ENCODE measurements at regions not wholly inside any gene's neighbourhood (a gene's known extent, or its start where the extent isn't known, plus 50 kb on each side); places are given as distances from the start of the nearest gene placed in this dataset.
A peak's percentile ranks its signal among the peaks of the same experiment; 100 is the strongest.

DNA sequence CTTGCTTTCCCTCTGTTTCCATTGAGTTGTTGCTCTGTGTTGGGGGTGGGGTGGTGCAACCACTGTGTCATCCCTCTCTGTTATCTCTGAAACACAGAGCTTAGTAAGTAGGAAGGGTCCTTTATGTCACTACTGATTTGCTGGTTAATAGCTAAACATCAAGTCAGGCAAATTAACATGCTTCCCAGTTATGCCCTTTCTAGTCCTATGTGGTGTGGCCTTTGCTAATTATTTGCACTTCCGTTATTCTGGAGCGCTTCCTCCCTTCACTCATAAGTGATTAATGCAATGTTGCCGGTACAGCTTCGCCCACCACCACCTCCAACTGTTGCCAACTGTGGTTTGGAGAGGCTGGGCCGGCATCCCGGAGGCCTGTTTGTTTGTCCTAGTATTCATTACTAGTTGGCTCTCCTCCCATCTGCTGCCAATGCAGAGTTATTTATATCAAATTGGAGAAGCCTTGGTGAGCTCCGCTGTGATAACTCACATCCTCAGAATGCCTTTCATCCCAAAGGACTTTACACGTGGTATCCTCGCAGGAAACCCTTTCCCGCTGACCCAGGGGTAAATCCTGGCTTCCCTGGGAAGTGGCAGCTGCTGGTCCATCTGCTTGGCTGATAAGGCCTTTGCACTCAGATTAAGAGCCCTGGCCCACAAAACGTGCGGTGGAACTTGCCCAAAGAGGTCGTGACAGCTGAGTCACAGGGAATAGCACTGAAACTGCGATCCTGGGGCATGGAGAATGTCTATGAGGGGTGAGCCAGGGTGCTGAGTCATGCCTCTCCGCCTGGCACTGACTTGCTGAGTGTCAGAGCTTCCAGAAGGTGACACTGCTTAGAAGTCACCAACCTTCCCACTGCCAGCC lies 72.0 kb upstream of the ZCCHC2 start:
- Histone ChIP-seq H3K9me3 (ENCODE audit: insufficient read depth in 2 of 2, low read depth in 1 of 2, low read length in 1 of 2) (no peaks in the 10 kb centered on the region), H4K91ac (replicated peaks; ENCODE audit: insufficient read length, low read length) (no peak overlapping the region), H3K36me3 (ENCODE audit: control insufficient read depth in 2 of 4, insufficient read depth in 4 of 4, low read length in 3 of 4) (no peaks in the 10 kb centered on the region), H2BK5ac (ENCODE audit: low read depth, low read length) (peak overlapping the region; percentile 26; the same call in 1 of the 2 replicates), H2BK15ac (ENCODE audit: low read length) (no peak overlapping the region; the same call in 1 of the 2 replicates), H2BK20ac (ENCODE audit: low read length) (peak overlapping the region; percentile 34; the same call in 1 of the 2 replicates), H2AK5ac (ENCODE audit: low read depth, low read length) (no peak overlapping the region), H3K9ac (replicated peaks in 1 of 4; ENCODE audit: extremely low read depth in 1 of 4, low read depth in 3 of 4, low read length in 3 of 4) (no peak overlapping the region), H3K23ac (ENCODE audit: insufficient read length) (no peak overlapping the region), H3K4me2 (ENCODE audit: insufficient read depth in 1 of 2, low read depth in 2 of 2, low read length in 2 of 2) (no peak overlapping the region), H3K18ac (ENCODE audit: extremely low read depth, low read length) (no peak overlapping the region), H3K27me3 (replicated peaks in 1 of 4; ENCODE audit: control insufficient read depth in 3 of 4, extremely low read depth in 1 of 4, insufficient read depth in 3 of 4, low read length in 3 of 4) (no peaks in the 10 kb centered on the region), H2BK120ac (replicated peaks; ENCODE audit: low read depth, low read length) (no peak overlapping the region), H3K4me3 (ENCODE audit: extremely low read depth in 1 of 4, insufficient read depth in 2 of 4, low read depth in 3 of 4, low read length in 4 of 4) (no peak overlapping the region), H3K79me1 (ENCODE audit: low read depth, low read length) (no peaks in the 10 kb centered on the region), H3K4ac (replicated peaks; ENCODE audit: insufficient read length, low read depth, low read length) (no peak overlapping the region), H3K79me2 (ENCODE audit: control insufficient read depth in 1 of 2, insufficient read depth in 2 of 2, low read length in 2 of 2) (no peaks in the 10 kb centered on the region), H4K5ac (ENCODE audit: insufficient read length, low read depth, low read length) (no peak overlapping the region), H3K56ac (replicated peaks; ENCODE audit: insufficient read length, low read depth, low read length) (no peak overlapping the region), H3K27ac (ENCODE audit: low read depth, low read length) (no peak overlapping the region), H4K20me1 (replicated peaks in 1 of 2; ENCODE audit: control insufficient read depth in 1 of 2, insufficient read depth in 2 of 2, low read length in 2 of 2) (no peaks in the 10 kb centered on the region), H3K23me2 (ENCODE audit: low read depth, low read length) (no peaks in the 10 kb centered on the region), H2BK12ac (ENCODE audit: low read depth, low read length) (0 out of 2 replicates have a peak overlapping the region, but pooled peaks have one; percentile 2), H2AFZ (ENCODE audit: low read length) (peak overlapping the region; percentile 91), H3K4me1 (replicated peaks in 1 of 4; ENCODE audit: control insufficient read depth in 3 of 4, insufficient read depth in 4 of 4, low read length in 3 of 4) (peaks cover 0 to 5% (median 0%) of the 10 kb centered on the region in 4 experiments; a peak in 2 of 7 replicates), H4K8ac (ENCODE audit: extremely low read depth, insufficient read depth, low read length) (no peak overlapping the region), H3K14ac (ENCODE audit: insufficient read length) (no peak overlapping the region)
- DNase-seq (ENCODE audit: low read depth in 1 of 2, low spot score in 2 of 2), result no peak
- TF ChIP-seq RNF2 (IDR thresholded peaks at IDR 0.05; ENCODE audit: borderline replicate concordance, low read depth, low read length, missing control alignments, poor library complexity, severe bottlenecking), result no peak
- 0 out of 2 replicates have a peak, but pooled peaks have one; percentile 50 for TF ChIP-seq MAFK (IDR thresholded peaks at IDR 0.05; ENCODE audit: low read depth, low read length)
- TF ChIP-seq SP2 (IDR thresholded peaks at IDR 0.05; ENCODE audit: low read length), result no peak
- peak; percentile 92 for TF ChIP-seq BACH1 (IDR thresholded peaks at IDR 0.05; ENCODE audit: low read length)
- no peak for TF ChIP-seq CREB1 (IDR thresholded peaks at IDR 0.05)
- CTCF ChIA-PET (ENCODE audit: partially characterized antibody), result interaction anchor here (0.6 to 1.8 kb wide), 4 partner anchors 9 to 89 kb away, joined by 3 to 9 read pairs (median 6); no protein-coding TSS in a partner anchor
- no peak for FAIRE-seq
- POLR2A ChIA-PET (ENCODE audit: partially characterized antibody), result interaction anchor here (1.3 kb wide), 1 partner anchor 25 kb away, joined by 3 read pairs; no protein-coding TSS in a partner anchor
- 85% methylated on average over 15 of the region's 15 CpGs; no CpG with 5 or more reads in 1 of the 2 experiments for WGBS, 2 experiments (ENCODE audit: extremely low coverage in 1 of 2, insufficient coverage in 1 of 2, insufficient read length in 1 of 2, insufficient replicate concordance in 2 of 2, low coverage in 1 of 2, low lambda C conversion rate in 2 of 2, missing lambda C conversion rate in 1 of 2)
